Lung (tissue), 11 donors: ENCODE measurements at regions not wholly inside any gene's neighbourhood (a gene's known extent, or its start where the extent isn't known, plus 50 kb on each side); places are given as distances from the start of the nearest gene placed in this dataset.

Experiments
- ATAC-seq: fragments of 200-7000 bp; cut with Tn5 transposase; one replicate; pipeline ENCODE4 v1.9.1; 2020; ENCODE audit warnings: moderate number of reproducible peaks; ENCODE audit not compliant: insufficient read depth, low FRiP score
- DNase-seq, 3 donors: peaks; one replicate each; pipeline ENCODE4 v3.0.0-alpha.2; 2013 to 2017
- H3K27ac ChIP-seq, 2 donors: one replicate each; pipeline ENCODE4 v1.5.1; 2013; ENCODE audit warnings: mild to moderate bottlenecking in 2 of 2, moderate library complexity in 2 of 2, control low read depth in 1 of 2, inconsistent platforms in 1 of 2, low read depth in 1 of 2, low read length in 1 of 2
- H3K27me3 ChIP-seq, 3 donors: one replicate each; pipeline ENCODE4 v1.5.1; 2013; ENCODE audit warnings: low read length in 2 of 3; ENCODE audit not compliant: control insufficient read depth in 3 of 3, insufficient read depth in 3 of 3
- H3K36me3 ChIP-seq, 4 donors: one replicate each; pipeline ENCODE4 v1.5.1; 2013; ENCODE audit warnings: low read length in 4 of 4, mild to moderate bottlenecking in 1 of 4, moderate library complexity in 1 of 4; ENCODE audit not compliant: control insufficient read depth in 4 of 4, insufficient read depth in 4 of 4
- H3K4me1 ChIP-seq, 5 donors: one replicate each; pipeline ENCODE4 v1.5.1; 2013; ENCODE audit warnings: low read length in 5 of 5, mild to moderate bottlenecking in 2 of 5, moderate library complexity in 1 of 5; ENCODE audit not compliant: control insufficient read depth in 5 of 5, insufficient read depth in 5 of 5
- H3K4me3 ChIP-seq: one replicate; pipeline ENCODE4 v1.5.1; 2013; ENCODE audit warnings: mild to moderate bottlenecking, control low read depth, moderate library complexity
- H3K9ac ChIP-seq, 2 donors: one replicate each; pipeline ENCODE4 v1.5.1; 2013; ENCODE audit warnings: low read length in 2 of 2, control low read depth in 1 of 2; ENCODE audit not compliant: insufficient read depth in 1 of 2
- H3K9me3 ChIP-seq, 4 donors: one replicate each; pipeline ENCODE4 v1.5.1; 2013; ENCODE audit warnings: low read length in 3 of 4, mild to moderate bottlenecking in 1 of 4, moderate library complexity in 1 of 4; ENCODE audit not compliant: control insufficient read depth in 4 of 4, insufficient read depth in 3 of 4
- CTCF ChIP-seq: IDR thresholded peaks from 2 replicates; pipeline ENCODE4 v1.5.1; 2012; ENCODE audit warnings: mild to moderate bottlenecking; ENCODE audit errors: control extremely low read depth, extremely low read depth
- WGBS, 2 donors: extraction: QIAGEN DNeasy Blood & Tissue Kit; methylation state at CpG; one replicate each; pipeline ENCODE4 v1.1.7; 2013; 5-methylcytosine and 5-hydroxymethylcytosine counted together
- donor health status: control.
- donor health status: control.
- donor health status: Bipolar disorder and iron deficiency.
- donor health status: healthy.
- donor health status: DM: yes; HTN: yes; CAD: no.

- Histone ChIP-seq H3K36me3 (no peaks in the 10 kb centered on the region), H3K4me1 (peaks cover 0 to 49% (median 3%) of the 10 kb centered on the region in 5 donors), H3K27ac (no peak overlapping the region), H3K27me3 (no peaks in the 10 kb centered on the region), H3K4me3 (no peak overlapping the region), H3K9me3 (no peaks in the 10 kb centered on the region), H3K9ac (no peak overlapping the region)
- ATAC-seq = no peak
- WGBS, 2 donors = 72 to 82% methylated on average over 3 of the region's 3 CpGs
- DNase-seq = peak; percentile 48 to 77 (median 63)
- TF ChIP-seq CTCF = no peak
Measured at GRCh38 chr16:65665586-65665985, 543.7 kb upstream of the CDH11 start.

- Histone ChIP-seq H3K4me1 (peaks cover 0 to 57% (median 3%) of the 10 kb centered on the region in 5 donors), H3K9ac (no peak overlapping the region), H3K4me3 (no peak overlapping the region), H3K27ac (no peak overlapping the region), H3K36me3 (no peaks in the 10 kb centered on the region), H3K9me3 (peaks cover 0 to 3% (median 0%) of the 10 kb centered on the region in 4 donors), H3K27me3 (no peaks in the 10 kb centered on the region)
- DNase-seq = no peak
- ATAC-seq = no peak
- no peak for TF ChIP-seq CTCF
- WGBS, 2 donors = 93% methylated on average over 3 of the region's 3 CpGs
Measured at GRCh38 chr16:65663774-65664173, 541.9 kb upstream of the CDH11 start.

- ATAC-seq (no peak), DNase-seq (no peak)
- peaks cover 0 to 3% (median 0%) of the 10 kb centered on the region in 4 donors for H3K9me3 ChIP-seq
- H3K4me3 ChIP-seq = no peak overlapping the region
- 86 to 91% methylated on average over 4 of the region's 4 CpGs for WGBS, 2 donors
- no peaks in the 10 kb centered on the region for H3K27me3 ChIP-seq
- H3K36me3 ChIP-seq = no peaks in the 10 kb centered on the region
- H3K27ac ChIP-seq = no peak overlapping the region
- H3K4me1 ChIP-seq = peaks cover 0 to 59% (median 11%) of the 10 kb centered on the region in 5 donors
- no peak for TF ChIP-seq CTCF
- H3K9ac ChIP-seq = no peak overlapping the region
Measured at GRCh38 chr16:65662256-65662655, 540.4 kb upstream of the CDH11 start.

GRCh38 chr16:65661558-65661957 lies 539.7 kb upstream of the CDH11 start:
- H3K9ac ChIP-seq = no peak overlapping the region
- no peaks in the 10 kb centered on the region for H3K36me3 ChIP-seq
- no peak for TF ChIP-seq CTCF
- H3K4me1 ChIP-seq = peaks cover 0 to 59% (median 18%) of the 10 kb centered on the region in 5 donors
- H3K9me3 ChIP-seq = peaks cover 0 to 3% (median 0%) of the 10 kb centered on the region in 4 donors
- H3K4me3 ChIP-seq = no peak overlapping the region
- ATAC-seq (no peak), DNase-seq (no peak)
- 89 to 95% methylated on average over 5 of the region's 5 CpGs for WGBS, 2 donors
- H3K27me3 ChIP-seq = no peaks in the 10 kb centered on the region
- no peak overlapping the region for H3K27ac ChIP-seq
